BE2C (cell line): ENCODE measurements at regions not wholly inside any gene's neighbourhood (a gene's known extent, or its start where the extent isn't known, plus 50 kb on each side); places are given as distances from the start of the nearest gene placed in this dataset.

ENCODE experiments used
- DNase-seq: peaks from one replicate; pipeline ENCODE4 v3.0.0-alpha.2; 2020
- H3K27me3 ChIP-seq: fragments of 250-450 bp; sonication (Bioruptor Pico); 2 replicates; pipeline ENCODE4 v1.5.1; 2020; ENCODE audit warnings: mild to moderate bottlenecking
- H3K36me3 ChIP-seq: fragments of 250-450 bp; sonication (Bioruptor Pico); 2 replicates; pipeline ENCODE4 v1.5.1; 2020; ENCODE audit warnings: mild to moderate bottlenecking
- H3K4me1 ChIP-seq: fragments of 250-450 bp; sonication (Bioruptor Pico); 2 replicates; pipeline ENCODE4 v1.5.1; 2020
- H3K4me3 ChIP-seq: 2 replicates; pipeline ENCODE4 v1.5.1; 2011; ENCODE audit warnings: low read depth, low read length
- H3K9me3 ChIP-seq: fragments of 250-450 bp; sonication (Bioruptor Pico); 2 replicates; pipeline ENCODE4 v1.5.1; 2020
- CTCF ChIP-seq: IDR thresholded peaks from 2 replicates; pipeline ENCODE4 v1.5.1; 2012; ENCODE audit warnings: mild to moderate bottlenecking, low read depth, low read length

- Histone ChIP-seq H3K36me3 (no peaks in the 10 kb centered on the region), H3K4me1 (no peaks in the 10 kb centered on the region), H3K27me3 (no peaks in the 10 kb centered on the region), H3K4me3 (no peak overlapping the region), H3K9me3 (no peaks in the 10 kb centered on the region)
- no peak for TF ChIP-seq CTCF
- DNase-seq: no peak
These were observed 258.1 kb downstream of the LNPK start for GRCh38 chr2:175744000-175744399.

GRCh38 chr2:175743011-175743410, 259.1 kb downstream of the LNPK start:
- H3K4me1 ChIP-seq: no peaks in the 10 kb centered on the region
- no peak for DNase-seq
- H3K4me3 ChIP-seq: no peak overlapping the region
- TF ChIP-seq CTCF: no peak
- no peaks in the 10 kb centered on the region for H3K27me3 ChIP-seq
- no peaks in the 10 kb centered on the region for H3K9me3 ChIP-seq
- H3K36me3 ChIP-seq: no peaks in the 10 kb centered on the region

DNA sequence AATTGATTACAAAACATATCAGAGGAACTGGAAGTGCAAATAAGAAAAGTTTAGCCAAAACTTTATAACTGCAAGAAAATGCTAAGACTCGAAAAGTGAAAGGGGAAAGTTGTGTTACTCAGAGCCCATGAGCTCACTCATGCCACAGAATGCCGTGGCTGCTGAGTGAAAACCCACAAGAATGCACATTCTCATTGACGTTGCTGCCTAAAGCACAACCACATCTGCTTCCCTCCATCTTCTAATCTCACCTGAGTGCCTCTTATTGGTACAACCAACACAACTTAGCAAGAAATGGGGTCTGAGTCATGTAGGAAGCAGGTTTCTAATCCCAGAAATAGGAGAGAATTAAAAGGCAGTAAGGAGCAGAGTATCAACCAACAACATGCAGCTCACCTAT, 259.7 kb downstream of the LNPK start:
- Histone ChIP-seq H3K9me3 (no peaks in the 10 kb centered on the region), H3K36me3 (no peaks in the 10 kb centered on the region), H3K4me3 (no peak overlapping the region), H3K27me3 (no peaks in the 10 kb centered on the region), H3K4me1 (no peaks in the 10 kb centered on the region)
- no peak for DNase-seq
- no peak for TF ChIP-seq CTCF

- H3K4me1 ChIP-seq: no peaks in the 10 kb centered on the region
- no peak for DNase-seq
- H3K36me3 ChIP-seq: no peaks in the 10 kb centered on the region
- H3K9me3 ChIP-seq: no peaks in the 10 kb centered on the region
- no peak for TF ChIP-seq CTCF
- no peak overlapping the region for H3K4me3 ChIP-seq
- H3K27me3 ChIP-seq: no peaks in the 10 kb centered on the region
These were observed 260.9 kb downstream of the LNPK start for GRCh38 chr2:175741164-175741563.

DNA sequence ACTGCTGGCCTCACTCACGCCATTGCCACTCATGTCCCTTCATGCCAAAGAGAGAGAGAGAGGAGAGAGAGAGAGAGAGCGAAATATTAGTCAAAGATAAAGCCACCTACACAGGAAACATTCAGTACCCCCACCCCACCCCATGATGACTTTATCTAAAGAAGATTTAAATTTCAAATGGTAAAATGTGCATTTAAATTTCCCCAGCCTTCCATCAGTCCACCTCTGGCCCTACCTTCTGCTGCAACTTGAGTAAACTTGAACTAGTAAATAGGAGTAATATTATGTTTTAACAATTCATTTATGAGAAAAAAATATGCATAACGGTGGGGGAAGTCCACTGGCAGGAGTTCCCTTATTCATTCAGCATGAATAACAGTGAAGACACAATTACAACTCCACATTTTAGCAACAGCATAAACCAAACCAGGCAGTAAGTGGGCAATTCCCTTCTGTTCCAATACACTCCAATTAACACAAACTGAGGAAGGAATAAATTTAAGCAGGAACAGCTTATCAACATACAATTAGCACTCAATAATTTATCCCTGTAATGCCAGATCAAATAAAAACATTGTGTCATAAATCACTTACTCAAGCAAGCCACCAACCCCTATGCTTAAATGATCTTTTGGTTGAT, 264.2 kb downstream of the LNPK start:
- H3K9me3 ChIP-seq: no peaks in the 10 kb centered on the region
- no peak for DNase-seq
- H3K4me1 ChIP-seq: no peaks in the 10 kb centered on the region
- no peaks in the 10 kb centered on the region for H3K36me3 ChIP-seq
- no peaks in the 10 kb centered on the region for H3K27me3 ChIP-seq
- TF ChIP-seq CTCF: no peak
- no peak overlapping the region for H3K4me3 ChIP-seq

DNA sequence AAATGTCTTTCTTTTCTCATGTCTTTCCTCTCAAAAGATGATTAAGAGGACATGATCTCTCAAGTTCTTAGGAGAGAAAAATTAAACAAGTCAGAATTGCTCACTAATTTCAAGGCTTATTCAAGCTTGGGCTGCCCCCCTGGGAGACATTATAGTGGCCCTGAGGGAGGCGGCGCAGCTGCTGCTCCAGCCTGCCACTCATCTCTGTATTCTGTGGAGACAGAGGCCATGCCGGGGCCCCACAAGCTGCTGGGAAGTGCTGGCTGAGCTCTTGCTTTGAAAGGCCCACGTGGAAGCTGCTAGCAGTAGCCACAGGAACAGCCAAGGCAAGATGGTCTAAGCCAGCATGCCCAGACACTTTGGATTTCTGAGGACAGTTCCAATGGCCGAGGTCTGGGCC, 267.4 kb downstream of the LNPK start:
- Histone ChIP-seq H3K36me3 (no peaks in the 10 kb centered on the region), H3K4me3 (no peak overlapping the region), H3K9me3 (no peaks in the 10 kb centered on the region), H3K4me1 (no peaks in the 10 kb centered on the region), H3K27me3 (no peaks in the 10 kb centered on the region)
- peak; percentile 8 for DNase-seq
- no peak for TF ChIP-seq CTCF
